ENCODE measurements at regions not wholly inside any gene's neighbourhood (a gene's known extent, or its start where the extent isn't known, plus 50 kb on each side); places are given as distances from the start of the nearest gene placed in this dataset.

- DNase-seq (ENCODE audit: low spot score) (no peak), ATAC-seq (ENCODE audit: low read depth) (no peak)
- TF ChIP-seq CTCF (IDR thresholded peaks at IDR 0.05; ENCODE audit: poor library complexity, severe bottlenecking): no peak
- Histone ChIP-seq H3K36me3 (ENCODE audit: low read depth) (no peaks in the 10 kb centered on the region), H3K4me3 (ENCODE audit: severe bottlenecking) (no peak overlapping the region), H3K27ac (ENCODE audit: poor library complexity, severe bottlenecking) (no peak overlapping the region), H3K27me3 (ENCODE audit: insufficient read depth, poor library complexity, severe bottlenecking) (no peaks in the 10 kb centered on the region), H3K4me1 (ENCODE audit: insufficient read depth, poor library complexity, severe bottlenecking) (peaks cover 10% of the 10 kb centered on the region), H3K9me3 (ENCODE audit: severe bottlenecking) (peaks cover 2% of the 10 kb centered on the region)
Measured at GRCh38 chr4:104870495-104871233, 276.0 kb upstream of the TET2 start.

DNA sequence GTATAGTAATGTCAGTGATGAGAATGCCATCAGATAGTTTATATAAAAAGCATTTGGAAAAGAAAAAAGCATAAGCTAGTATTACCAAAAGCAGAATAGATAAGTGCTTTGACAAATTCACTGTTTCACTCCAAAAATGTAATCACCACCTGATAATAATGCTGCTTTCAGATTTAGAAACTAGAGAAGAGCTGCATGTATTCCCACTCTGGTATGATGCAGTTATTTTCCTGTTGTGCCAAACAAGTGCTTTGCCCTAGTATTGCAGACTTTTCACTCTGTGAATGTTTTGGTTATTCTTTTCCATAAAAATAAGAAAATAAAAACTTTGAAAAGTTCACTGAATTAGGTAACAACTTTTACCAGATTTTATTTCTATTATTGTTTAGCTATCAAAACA lies 267.7 kb upstream of the TET2 start:
- Histone ChIP-seq H3K4me3 (ENCODE audit: severe bottlenecking) (no peak overlapping the region), H3K36me3 (ENCODE audit: low read depth) (no peaks in the 10 kb centered on the region), H3K4me1 (ENCODE audit: insufficient read depth, poor library complexity, severe bottlenecking) (no peaks in the 10 kb centered on the region), H3K27ac (ENCODE audit: poor library complexity, severe bottlenecking) (no peak overlapping the region), H3K9me3 (ENCODE audit: severe bottlenecking) (no peaks in the 10 kb centered on the region), H3K27me3 (ENCODE audit: insufficient read depth, poor library complexity, severe bottlenecking) (no peaks in the 10 kb centered on the region)
- no peak for TF ChIP-seq CTCF (IDR thresholded peaks at IDR 0.05; ENCODE audit: poor library complexity, severe bottlenecking)
- no peak for ATAC-seq (ENCODE audit: low read depth)
- DNase-seq (ENCODE audit: low spot score): no peak

DNA sequence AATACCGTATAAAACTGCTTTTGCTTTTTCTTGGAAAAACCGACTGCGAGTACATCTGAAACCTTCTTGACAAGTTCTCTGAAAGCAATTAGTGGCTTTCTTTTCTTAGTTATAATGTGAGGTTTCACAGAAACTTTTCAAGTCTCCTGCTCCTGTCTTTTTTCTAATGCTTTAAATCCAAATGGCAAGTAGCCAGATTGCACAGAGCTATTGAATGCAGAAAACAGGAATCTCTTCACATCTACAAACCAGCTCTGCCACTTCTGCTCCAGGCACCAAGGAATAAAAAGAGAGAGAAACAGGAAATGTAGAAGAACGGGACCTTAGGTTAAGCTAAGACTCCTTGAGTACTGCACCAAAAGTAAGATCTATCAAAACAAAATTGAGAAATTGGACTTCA lies 267.3 kb upstream of the TET2 start:
- no peaks in the 10 kb centered on the region for H3K9me3 ChIP-seq (ENCODE audit: severe bottlenecking)
- no peak overlapping the region for H3K4me3 ChIP-seq (ENCODE audit: severe bottlenecking)
- DNase-seq (ENCODE audit: low spot score) (no peak), ATAC-seq (ENCODE audit: low read depth) (no peak)
- H3K27ac ChIP-seq (ENCODE audit: poor library complexity, severe bottlenecking): no peak overlapping the region
- no peaks in the 10 kb centered on the region for H3K27me3 ChIP-seq (ENCODE audit: insufficient read depth, poor library complexity, severe bottlenecking)
- no peaks in the 10 kb centered on the region for H3K4me1 ChIP-seq (ENCODE audit: insufficient read depth, poor library complexity, severe bottlenecking)
- H3K36me3 ChIP-seq (ENCODE audit: low read depth): no peaks in the 10 kb centered on the region
- no peak for TF ChIP-seq CTCF (IDR thresholded peaks at IDR 0.05; ENCODE audit: poor library complexity, severe bottlenecking)

DNA sequence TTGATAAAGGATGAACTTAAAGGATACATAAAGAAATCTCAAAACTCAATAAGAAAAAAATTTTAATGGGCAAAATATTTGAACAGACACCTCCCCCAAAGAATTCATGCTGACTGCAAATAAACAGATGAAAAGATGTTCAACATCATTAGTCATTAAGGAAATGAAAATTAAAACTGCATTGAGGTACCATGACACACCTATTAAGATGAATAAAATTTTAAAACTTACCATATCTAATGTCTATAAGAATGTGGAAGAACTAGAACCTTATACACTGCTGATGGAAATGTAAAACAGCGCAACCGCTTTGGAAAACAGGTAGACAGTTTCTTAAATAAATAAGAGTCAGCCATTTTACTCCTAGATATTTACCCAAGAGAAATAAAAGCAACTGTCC lies 266.8 kb upstream of the TET2 start:
- Histone ChIP-seq H3K36me3 (ENCODE audit: low read depth) (no peaks in the 10 kb centered on the region), H3K9me3 (ENCODE audit: severe bottlenecking) (no peaks in the 10 kb centered on the region), H3K27ac (ENCODE audit: poor library complexity, severe bottlenecking) (no peak overlapping the region), H3K4me1 (ENCODE audit: insufficient read depth, poor library complexity, severe bottlenecking) (no peaks in the 10 kb centered on the region), H3K27me3 (ENCODE audit: insufficient read depth, poor library complexity, severe bottlenecking) (no peaks in the 10 kb centered on the region), H3K4me3 (ENCODE audit: severe bottlenecking) (no peak overlapping the region)
- ATAC-seq (ENCODE audit: low read depth): no peak
- DNase-seq (ENCODE audit: low spot score): no peak
- no peak for TF ChIP-seq CTCF (IDR thresholded peaks at IDR 0.05; ENCODE audit: poor library complexity, severe bottlenecking)

GRCh38 chr4:104881136-104881886 lies 265.4 kb upstream of the TET2 start:
- no peak for TF ChIP-seq CTCF (IDR thresholded peaks at IDR 0.05; ENCODE audit: poor library complexity, severe bottlenecking)
- no peak for ATAC-seq (ENCODE audit: low read depth)
- no peak for DNase-seq (ENCODE audit: low spot score)
- no peak overlapping the region for H3K4me3 ChIP-seq (ENCODE audit: severe bottlenecking)
- H3K9me3 ChIP-seq (ENCODE audit: severe bottlenecking): no peaks in the 10 kb centered on the region
- no peaks in the 10 kb centered on the region for H3K27me3 ChIP-seq (ENCODE audit: insufficient read depth, poor library complexity, severe bottlenecking)
- no peaks in the 10 kb centered on the region for H3K36me3 ChIP-seq (ENCODE audit: low read depth)
- H3K27ac ChIP-seq (ENCODE audit: poor library complexity, severe bottlenecking): no peak overlapping the region
- H3K4me1 ChIP-seq (ENCODE audit: insufficient read depth, poor library complexity, severe bottlenecking): no peaks in the 10 kb centered on the region
